ENCODE measurements at regions not wholly inside any gene's neighbourhood (a gene's known extent, or its start where the extent isn't known, plus 50 kb on each side); places are given as distances from the start of the nearest gene placed in this dataset.
A peak's percentile ranks its signal among the peaks of the same experiment; 100 is the strongest.

DNA sequence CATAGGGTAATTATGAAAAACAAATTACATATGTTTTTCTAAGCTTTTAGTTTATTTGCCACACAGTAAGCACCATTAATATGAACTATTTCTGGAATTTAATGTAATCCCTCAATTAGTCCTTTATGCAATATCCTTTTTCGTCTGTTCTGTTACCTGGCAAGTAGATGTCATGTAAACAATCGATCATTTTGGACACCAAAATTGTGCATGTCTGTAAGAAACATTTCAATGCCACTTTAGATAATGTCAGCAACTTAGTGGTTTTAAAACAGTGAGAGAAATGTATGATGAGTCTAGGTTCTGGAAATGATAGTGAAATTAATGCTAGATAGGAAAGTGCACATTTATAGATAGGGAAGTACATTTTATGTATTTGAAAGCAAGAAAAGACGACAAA, 986.6 kb downstream of the ZPLD1 start:
- Mint-ChIP-seq H3K27me3 (no peaks in the 10 kb centered on the region), H3K27ac (no peak overlapping the region), H3K4me3 (no peak overlapping the region), H3K36me3 (no peaks in the 10 kb centered on the region), H3K4me1 (no peaks in the 10 kb centered on the region), H3K9me3 (no peaks in the 10 kb centered on the region)
- ATAC-seq: no peak

DNA sequence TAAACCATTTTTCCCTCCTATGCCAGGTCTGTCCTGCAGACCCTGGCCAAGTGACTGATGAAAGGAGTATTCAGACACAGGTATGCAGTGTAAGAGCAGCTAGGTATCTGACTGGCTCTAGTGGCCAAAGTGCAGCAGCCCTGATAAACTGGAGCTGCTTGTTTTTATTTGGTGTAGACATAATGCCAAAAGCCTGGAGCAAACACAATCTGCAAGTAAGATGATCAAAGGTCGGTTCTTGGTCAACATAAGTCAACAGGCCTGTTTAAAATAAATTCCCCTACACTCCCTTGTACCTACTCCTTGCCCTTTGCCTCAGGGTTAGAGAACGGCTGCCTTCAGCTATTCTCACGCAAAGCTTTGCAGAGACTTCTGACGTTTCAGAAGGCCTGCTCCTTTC, 1003.1 kb downstream of the ZPLD1 start:
- H3K27ac Mint-ChIP-seq: no peak overlapping the region
- ATAC-seq: no peak
- H3K27me3 Mint-ChIP-seq: no peaks in the 10 kb centered on the region
- H3K9me3 Mint-ChIP-seq: peaks cover 6% of the 10 kb centered on the region
- H3K4me3 Mint-ChIP-seq: no peak overlapping the region
- no peaks in the 10 kb centered on the region for H3K36me3 Mint-ChIP-seq
- no peaks in the 10 kb centered on the region for H3K4me1 Mint-ChIP-seq

DNA sequence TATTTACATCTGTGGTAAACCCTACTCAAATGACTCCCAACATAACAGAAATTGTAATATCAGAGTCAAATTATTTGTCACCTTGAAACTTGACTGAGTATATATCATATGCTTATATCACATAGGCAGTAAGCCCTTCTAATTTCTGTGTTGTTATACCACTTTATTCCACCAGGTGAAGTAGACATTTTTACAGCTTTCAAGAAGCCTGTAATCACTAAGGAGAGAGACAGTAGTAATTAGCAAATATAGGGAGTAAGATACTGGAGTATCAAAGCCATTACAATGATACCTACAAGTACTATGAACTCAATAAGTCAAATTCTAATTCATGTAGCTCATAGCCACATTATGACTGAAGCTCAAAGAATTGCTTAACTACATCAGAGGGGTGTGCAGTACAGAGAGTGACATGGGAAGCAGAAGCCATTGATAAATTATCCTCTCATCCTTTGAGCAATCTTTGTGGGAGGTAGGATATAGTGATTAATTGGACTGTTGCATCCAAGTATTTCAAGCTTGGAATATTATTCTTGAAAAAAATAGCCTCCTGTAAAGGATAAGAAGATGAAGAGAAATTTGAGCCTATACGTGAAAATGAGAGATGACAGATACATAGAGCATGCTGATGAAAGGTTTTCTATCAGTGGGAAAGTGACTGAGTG, 1005.9 kb downstream of the ZPLD1 start:
- no peak overlapping the region for H3K27ac Mint-ChIP-seq
- H3K4me3 Mint-ChIP-seq: no peak overlapping the region
- no peaks in the 10 kb centered on the region for H3K27me3 Mint-ChIP-seq
- no peaks in the 10 kb centered on the region for H3K36me3 Mint-ChIP-seq
- ATAC-seq: peak; percentile 41
- H3K9me3 Mint-ChIP-seq: peaks cover 6% of the 10 kb centered on the region
- H3K4me1 Mint-ChIP-seq: no peaks in the 10 kb centered on the region

GRCh38 chr3:103446953-103447629, 1012.3 kb downstream of the ZPLD1 start:
- H3K4me3 Mint-ChIP-seq: no peak overlapping the region

GRCh38 chr3:103453152-103453551, 1018.3 kb downstream of the ZPLD1 start:
- Mint-ChIP-seq H3K4me1 (no peaks in the 10 kb centered on the region), H3K27ac (no peak overlapping the region), H3K9me3 (no peaks in the 10 kb centered on the region), H3K4me3 (no peak overlapping the region), H3K36me3 (no peaks in the 10 kb centered on the region), H3K27me3 (no peaks in the 10 kb centered on the region)
- no peak for ATAC-seq

More at GRCh38 chr3:103446953-103447629, 1012.3 kb downstream of the ZPLD1 start:
- no peak for ATAC-seq
- no peaks in the 10 kb centered on the region for H3K36me3 Mint-ChIP-seq
- no peaks in the 10 kb centered on the region for H3K4me1 Mint-ChIP-seq
- H3K9me3 Mint-ChIP-seq: no peaks in the 10 kb centered on the region
- no peaks in the 10 kb centered on the region for H3K27me3 Mint-ChIP-seq
- H3K27ac Mint-ChIP-seq: no peak overlapping the region

GRCh38 chr3:103459815-103460214, 1025.0 kb downstream of the ZPLD1 start:
- Mint-ChIP-seq H3K9me3 (no peaks in the 10 kb centered on the region), H3K27ac (no peak overlapping the region), H3K27me3 (no peaks in the 10 kb centered on the region), H3K36me3 (no peaks in the 10 kb centered on the region), H3K4me1 (no peaks in the 10 kb centered on the region), H3K4me3 (no peak overlapping the region)
- ATAC-seq: no peak

- no peak overlapping the region for H3K4me3 Mint-ChIP-seq
- no peaks in the 10 kb centered on the region for H3K9me3 Mint-ChIP-seq
- no peak overlapping the region for H3K27ac Mint-ChIP-seq
- no peaks in the 10 kb centered on the region for H3K4me1 Mint-ChIP-seq
- H3K27me3 Mint-ChIP-seq: no peaks in the 10 kb centered on the region
- ATAC-seq: no peak
- no peaks in the 10 kb centered on the region for H3K36me3 Mint-ChIP-seq
Measured at GRCh38 chr3:103470498-103470897, 1035.7 kb downstream of the ZPLD1 start.

- peaks cover 2% of the 10 kb centered on the region for H3K9me3 Mint-ChIP-seq
- H3K4me1 Mint-ChIP-seq: no peaks in the 10 kb centered on the region
- H3K27me3 Mint-ChIP-seq: no peaks in the 10 kb centered on the region
- no peaks in the 10 kb centered on the region for H3K36me3 Mint-ChIP-seq
- H3K4me3 Mint-ChIP-seq: no peak overlapping the region
- no peak overlapping the region for H3K27ac Mint-ChIP-seq
- no peak for ATAC-seq
Measured at GRCh38 chr3:103494011-103494410, 1059.2 kb downstream of the ZPLD1 start.

GRCh38 chr3:103494512-103494911, 1059.7 kb downstream of the ZPLD1 start:
- Mint-ChIP-seq H3K27me3 (no peaks in the 10 kb centered on the region), H3K9me3 (peaks cover 2% of the 10 kb centered on the region), H3K36me3 (no peaks in the 10 kb centered on the region), H3K4me1 (no peaks in the 10 kb centered on the region), H3K4me3 (no peak overlapping the region), H3K27ac (no peak overlapping the region)
- no peak for ATAC-seq

DNA sequence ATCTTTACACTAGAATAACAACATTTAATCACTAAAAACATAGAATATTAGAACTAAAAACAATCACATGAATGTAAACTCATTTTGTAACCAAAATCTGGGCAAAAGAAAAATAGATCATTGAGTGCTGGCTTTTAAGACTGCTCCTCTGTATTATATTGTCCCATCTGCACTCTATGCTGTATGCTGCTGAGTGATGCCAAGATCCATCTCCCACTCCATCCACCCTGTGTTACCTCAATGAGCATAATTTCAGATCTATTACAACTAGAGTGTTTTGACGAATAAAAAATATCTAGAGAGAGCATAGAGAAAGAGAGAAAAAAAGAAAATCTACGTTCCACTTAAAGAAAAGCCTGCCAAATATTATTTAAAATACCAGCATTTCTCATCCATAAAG, 1060.4 kb downstream of the ZPLD1 start:
- Mint-ChIP-seq H3K4me3 (no peak overlapping the region), H3K27ac (no peak overlapping the region), H3K4me1 (no peaks in the 10 kb centered on the region), H3K9me3 (no peaks in the 10 kb centered on the region), H3K27me3 (no peaks in the 10 kb centered on the region), H3K36me3 (no peaks in the 10 kb centered on the region)
- no peak for ATAC-seq

DNA sequence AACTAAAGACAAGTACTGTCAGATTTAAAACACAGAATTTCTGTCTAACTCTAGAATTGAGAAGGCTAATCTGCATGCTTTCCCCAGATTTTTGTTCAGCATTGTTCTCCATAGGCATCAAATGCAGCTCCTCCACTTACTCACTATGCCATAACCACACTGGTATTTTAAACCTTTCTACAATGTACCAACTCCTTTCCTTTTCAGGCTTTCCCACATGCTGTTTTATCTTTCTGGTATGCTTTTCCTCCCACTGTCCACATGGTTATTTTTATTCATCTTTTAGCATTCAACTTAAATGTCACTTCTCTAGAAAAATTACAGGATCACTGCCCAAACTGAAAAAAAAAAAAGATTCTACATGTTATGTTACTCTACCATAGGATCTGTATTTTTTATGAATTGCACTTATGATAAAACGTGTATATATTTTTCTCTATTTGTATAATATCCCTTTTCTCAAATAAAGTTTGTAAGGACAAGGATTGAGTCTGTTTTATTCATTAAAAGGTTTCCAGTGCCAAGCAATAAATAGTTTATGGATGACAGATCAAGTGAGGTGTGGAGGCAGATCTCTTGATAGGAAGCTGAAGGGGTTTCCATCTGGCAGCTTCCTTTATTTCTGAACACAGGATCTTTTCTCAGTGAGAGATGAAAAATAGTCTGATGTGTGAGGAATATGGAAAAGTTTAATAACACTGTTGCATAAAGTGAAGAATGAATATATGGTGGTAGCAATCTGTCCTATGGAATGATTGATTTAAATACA, 1064.5 kb downstream of the ZPLD1 start:
- H3K36me3 Mint-ChIP-seq: no peaks in the 10 kb centered on the region
- no peaks in the 10 kb centered on the region for H3K9me3 Mint-ChIP-seq
- no peak overlapping the region for H3K27ac Mint-ChIP-seq
- H3K4me3 Mint-ChIP-seq: no peak overlapping the region
- H3K4me1 Mint-ChIP-seq: no peaks in the 10 kb centered on the region
- ATAC-seq: no peak
- H3K27me3 Mint-ChIP-seq: no peaks in the 10 kb centered on the region

GRCh38 chr3:103499967-103500366, 1065.2 kb downstream of the ZPLD1 start:
- Mint-ChIP-seq H3K9me3 (no peaks in the 10 kb centered on the region), H3K27me3 (no peaks in the 10 kb centered on the region), H3K4me3 (no peak overlapping the region), H3K36me3 (no peaks in the 10 kb centered on the region), H3K27ac (no peak overlapping the region), H3K4me1 (no peaks in the 10 kb centered on the region)
- ATAC-seq: no peak

DNA sequence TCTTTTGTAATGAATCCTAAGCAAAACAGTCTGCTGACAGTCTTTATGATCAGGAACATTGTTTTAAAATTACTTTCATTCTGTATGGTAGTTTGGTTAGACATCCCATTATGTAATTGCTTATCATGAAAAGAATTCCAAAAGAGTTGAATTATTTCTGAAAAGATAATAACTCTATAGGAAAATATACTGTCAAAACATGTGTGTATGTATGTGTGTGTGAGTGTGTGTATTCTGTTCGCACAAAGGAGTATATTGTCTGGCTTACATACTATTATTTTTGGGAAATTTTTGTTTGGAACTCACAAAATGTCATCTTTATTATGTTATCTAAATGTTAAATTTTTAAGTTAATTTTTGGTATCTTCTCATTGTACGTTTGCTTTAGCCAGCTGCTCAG, 1075.9 kb downstream of the ZPLD1 start:
- no peaks in the 10 kb centered on the region for H3K36me3 Mint-ChIP-seq
- peaks cover 7% of the 10 kb centered on the region for H3K9me3 Mint-ChIP-seq
- no peaks in the 10 kb centered on the region for H3K27me3 Mint-ChIP-seq
- no peak overlapping the region for H3K27ac Mint-ChIP-seq
- H3K4me1 Mint-ChIP-seq: no peaks in the 10 kb centered on the region
- ATAC-seq: no peak
- no peak overlapping the region for H3K4me3 Mint-ChIP-seq

- Mint-ChIP-seq H3K9me3 (no peaks in the 10 kb centered on the region), H3K4me1 (no peaks in the 10 kb centered on the region), H3K27ac (no peak overlapping the region), H3K36me3 (no peaks in the 10 kb centered on the region), H3K27me3 (no peaks in the 10 kb centered on the region), H3K4me3 (no peak overlapping the region)
- ATAC-seq: no peak
Measured at GRCh38 chr3:103511891-103512290, 1077.1 kb downstream of the ZPLD1 start.

- no peaks in the 10 kb centered on the region for H3K9me3 Mint-ChIP-seq
- no peak overlapping the region for H3K27ac Mint-ChIP-seq
- H3K4me1 Mint-ChIP-seq: no peaks in the 10 kb centered on the region
- no peaks in the 10 kb centered on the region for H3K36me3 Mint-ChIP-seq
- H3K27me3 Mint-ChIP-seq: no peaks in the 10 kb centered on the region
- no peak overlapping the region for H3K4me3 Mint-ChIP-seq
- ATAC-seq: no peak
Measured at GRCh38 chr3:103512595-103512994, 1077.8 kb downstream of the ZPLD1 start.

- Mint-ChIP-seq H3K36me3 (no peaks in the 10 kb centered on the region), H3K9me3 (no peaks in the 10 kb centered on the region), H3K27me3 (no peaks in the 10 kb centered on the region), H3K4me1 (no peaks in the 10 kb centered on the region), H3K27ac (no peak overlapping the region), H3K4me3 (no peak overlapping the region)
- ATAC-seq: no peak
Measured at GRCh38 chr3:103513003-103513402, 1078.2 kb downstream of the ZPLD1 start.
